Nephron progenitor cell (in vitro differentiated cells): ENCODE measurements at regions not wholly inside any gene's neighbourhood (a gene's known extent, or its start where the extent isn't known, plus 50 kb on each side); places are given as distances from the start of the nearest gene placed in this dataset.
"Not testable (repeated sequence)": the region's sequence is repeated elsewhere in the genome, so short reads cannot be mapped to it uniquely, and the experiment has no call there.

ENCODE experiments used
- DNase-seq: peaks from one replicate; pipeline ENCODE4 v3.0.0; 2021
- H3K27ac Mint-ChIP-seq: 2 replicates; pipeline ENCODE4 v1.8.0; 2021; ENCODE audit warnings: mild to moderate bottlenecking, moderate library complexity, mixed read lengths
- H3K27me3 Mint-ChIP-seq: 2 replicates; pipeline ENCODE4 v1.8.0; 2021; ENCODE audit warnings: mild to moderate bottlenecking, low read depth, mixed read lengths; ENCODE audit not compliant: poor library complexity
- H3K36me3 Mint-ChIP-seq: 2 replicates; pipeline ENCODE4 v1.8.0; 2021; ENCODE audit warnings: low read depth, mixed read lengths
- H3K4me1 Mint-ChIP-seq: 2 replicates; pipeline ENCODE4 v1.8.0; 2021; ENCODE audit warnings: mixed read lengths
- H3K4me3 Mint-ChIP-seq: 2 replicates; pipeline ENCODE4 v1.8.0; 2021; ENCODE audit warnings: mild to moderate bottlenecking, moderate library complexity, mixed read lengths
- H3K9me3 Mint-ChIP-seq: 2 replicates; pipeline ENCODE4 v1.8.0; 2021; ENCODE audit warnings: mild to moderate bottlenecking, moderate library complexity, mixed read lengths
- CTCF ChIP-seq: fragments of 200-600 bp; sonication (generic); IDR thresholded peaks from 2 replicates; pipeline ENCODE4 v1.5.0; 2021; ENCODE audit warnings: antibody characterized with exemption

- H3K36me3 Mint-ChIP-seq, result no peaks in the 10 kb centered on the region
- TF ChIP-seq CTCF, result no peak
- H3K9me3 Mint-ChIP-seq, result peaks cover 48% of the 10 kb centered on the region
- no peaks in the 10 kb centered on the region for H3K4me1 Mint-ChIP-seq
- H3K4me3 Mint-ChIP-seq, result no peak overlapping the region
- no peak overlapping the region for H3K27ac Mint-ChIP-seq
- peaks cover 9% of the 10 kb centered on the region for H3K27me3 Mint-ChIP-seq
- DNase-seq, result no peak
These were observed 152.9 kb upstream of the ANKFN1 start for GRCh38 chr17:56000411-56000810.

- not testable (repeated sequence) for H3K27me3 Mint-ChIP-seq, H3K27ac Mint-ChIP-seq, H3K36me3 Mint-ChIP-seq, H3K4me1 Mint-ChIP-seq, DNase-seq, H3K4me3 Mint-ChIP-seq
- H3K9me3 Mint-ChIP-seq, result peaks cover 45% of the 10 kb centered on the region
These were observed 150.6 kb upstream of the ANKFN1 start for GRCh38 chr17:56002656-56003055.

GRCh38 chr17:56009795-56010651 is 143.3 kb upstream of the ANKFN1 start:
- Mint-ChIP-seq H3K27ac (no peak overlapping the region), H3K4me1 (peaks cover 17% of the 10 kb centered on the region), H3K36me3 (peaks cover 4% of the 10 kb centered on the region), H3K27me3 (no peaks in the 10 kb centered on the region), H3K9me3 (peaks cover 4% of the 10 kb centered on the region), H3K4me3 (no peak overlapping the region)
- no peak for TF ChIP-seq CTCF
- DNase-seq, result peak; percentile 42

GRCh38 chr17:56011406-56012131 is 141.7 kb upstream of the ANKFN1 start:
- H3K4me3 Mint-ChIP-seq, result no peak overlapping the region
- TF ChIP-seq CTCF, result no peak
- H3K27ac Mint-ChIP-seq, result no peak overlapping the region
- peaks cover 4% of the 10 kb centered on the region for H3K9me3 Mint-ChIP-seq
- no peaks in the 10 kb centered on the region for H3K27me3 Mint-ChIP-seq
- DNase-seq, result no peak
- peaks cover 4% of the 10 kb centered on the region for H3K36me3 Mint-ChIP-seq
- H3K4me1 Mint-ChIP-seq, result peaks cover 17% of the 10 kb centered on the region

- no peak for DNase-seq
- Mint-ChIP-seq H3K27me3 (peaks cover 7% of the 10 kb centered on the region), H3K4me1 (no peaks in the 10 kb centered on the region), H3K36me3 (no peaks in the 10 kb centered on the region), H3K27ac (no peak overlapping the region), H3K4me3 (no peak overlapping the region), H3K9me3 (no peaks in the 10 kb centered on the region)
- no peak for TF ChIP-seq CTCF
These were observed 135.1 kb upstream of the ANKFN1 start for GRCh38 chr17:56018211-56018610.

GRCh38 chr17:56020369-56020768 is 132.9 kb upstream of the ANKFN1 start:
- no peak overlapping the region for H3K4me3 Mint-ChIP-seq
- no peak for TF ChIP-seq CTCF
- DNase-seq, result no peak

More at GRCh38 chr17:56020369-56020768, 132.9 kb upstream of the ANKFN1 start:
- Mint-ChIP-seq H3K9me3 (no peaks in the 10 kb centered on the region), H3K27ac (no peak overlapping the region), H3K36me3 (no peaks in the 10 kb centered on the region), H3K4me1 (no peaks in the 10 kb centered on the region), H3K27me3 (peaks cover 7% of the 10 kb centered on the region)
